Duodenal mucosa (tissue), 2 donors: ENCODE measurements at regions not wholly inside any gene's neighbourhood (a gene's known extent, or its start where the extent isn't known, plus 50 kb on each side); places are given as distances from the start of the nearest gene placed in this dataset.

Experiments used
- H3K27ac ChIP-seq: one replicate; pipeline ENCODE4 v1.7.0; 2013; ENCODE audit warnings: low read depth, low read length
- H3K27me3 ChIP-seq, 2 donors: one replicate each; pipeline ENCODE4 v1.7.0; 2013; ENCODE audit warnings: low read length in 2 of 2, control low read depth in 1 of 2; ENCODE audit not compliant: insufficient read depth in 2 of 2, control insufficient read depth in 1 of 2
- H3K36me3 ChIP-seq, 2 donors: one replicate each; pipeline ENCODE4 v1.7.0; 2013; ENCODE audit warnings: low read length in 2 of 2, control low read depth in 1 of 2; ENCODE audit not compliant: insufficient read depth in 2 of 2, control insufficient read depth in 1 of 2
- H3K4me1 ChIP-seq, 2 donors: one replicate each; pipeline ENCODE4 v1.7.0; 2013; ENCODE audit warnings: low read length in 2 of 2, control low read depth in 1 of 2; ENCODE audit not compliant: insufficient read depth in 2 of 2, control insufficient read depth in 1 of 2
- H3K4me3 ChIP-seq, 2 donors: one replicate each; pipeline ENCODE4 v1.7.0; 2013; ENCODE audit warnings: low read length in 2 of 2, low read depth in 1 of 2
- H3K9ac ChIP-seq, 2 donors: one replicate each; pipeline ENCODE4 v1.7.0; 2013; ENCODE audit warnings: low read length in 2 of 2, low read depth in 1 of 2
- H3K9me3 ChIP-seq, 2 donors: one replicate each; pipeline ENCODE4 v1.7.0; 2013; ENCODE audit warnings: low read length in 2 of 2, control low read depth in 1 of 2; ENCODE audit not compliant: control insufficient read depth in 1 of 2

GRCh38 chr7:41878309-41879295 is 175.7 kb upstream of the INHBA start:
- Histone ChIP-seq H3K4me3 (no peak overlapping the region), H3K9ac (no peak overlapping the region), H3K4me1 (peaks cover 0 to 8% of the 10 kb centered on the region in 2 donors), H3K27ac (no peak overlapping the region), H3K27me3 (no peaks in the 10 kb centered on the region), H3K36me3 (no peaks in the 10 kb centered on the region), H3K9me3 (no peaks in the 10 kb centered on the region)

DNA sequence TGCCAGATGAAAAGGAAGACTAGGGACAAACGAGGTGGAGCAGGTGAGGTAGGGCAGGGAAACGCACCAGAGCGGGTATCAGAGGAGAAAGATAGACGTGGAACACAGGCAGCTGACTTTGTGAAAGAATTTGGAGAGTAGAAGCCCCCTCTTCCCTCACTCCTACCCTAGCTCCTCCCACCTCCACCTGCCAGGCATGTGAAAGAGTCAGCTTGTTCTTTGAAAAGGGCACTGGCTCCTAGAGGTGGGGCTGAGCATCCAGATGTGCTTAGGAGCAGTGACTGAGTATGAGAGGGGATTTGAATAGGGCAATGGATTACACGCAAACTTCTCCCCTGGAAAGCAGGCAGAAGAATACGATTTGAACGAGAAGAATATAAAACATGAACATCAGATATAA is 174.2 kb upstream of the INHBA start:
- Histone ChIP-seq H3K27me3 (no peaks in the 10 kb centered on the region), H3K9me3 (no peaks in the 10 kb centered on the region), H3K4me1 (peaks cover 0 to 6% of the 10 kb centered on the region in 2 donors), H3K9ac (no peak overlapping the region), H3K36me3 (no peaks in the 10 kb centered on the region), H3K27ac (no peak overlapping the region), H3K4me3 (no peak overlapping the region)

DNA sequence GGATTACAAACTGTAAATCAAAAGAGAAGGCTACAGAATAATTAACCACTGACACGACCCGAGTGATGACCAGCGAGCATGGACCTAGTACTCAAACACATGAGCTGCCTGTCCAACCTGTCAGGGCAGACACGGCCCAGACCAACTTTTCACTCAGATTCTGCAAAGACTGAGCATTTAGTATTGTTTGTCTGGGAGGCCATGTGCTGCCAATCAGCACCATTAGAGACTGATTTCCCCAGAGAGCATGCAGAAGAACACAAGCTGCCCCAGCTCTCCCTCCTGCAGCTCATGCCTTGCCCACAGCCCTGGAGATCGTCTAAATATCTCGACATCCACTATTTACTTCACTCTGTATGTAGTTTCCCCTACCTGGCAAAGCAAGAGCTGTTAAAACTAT is 172.6 kb upstream of the INHBA start:
- Histone ChIP-seq H3K9me3 (no peaks in the 10 kb centered on the region), H3K36me3 (no peaks in the 10 kb centered on the region)

GRCh38 chr7:41874201-41874785 is 171.4 kb upstream of the INHBA start:
- no peak overlapping the region for H3K4me3 ChIP-seq
- H3K27me3 ChIP-seq: no peaks in the 10 kb centered on the region
- no peak overlapping the region for H3K27ac ChIP-seq
- H3K9me3 ChIP-seq: no peaks in the 10 kb centered on the region
- no peaks in the 10 kb centered on the region for H3K4me1 ChIP-seq
- no peak overlapping the region for H3K9ac ChIP-seq
- H3K36me3 ChIP-seq: no peaks in the 10 kb centered on the region

More for the DNA sequence above, 172.6 kb upstream of the INHBA start:
- peaks cover 0 to 3% of the 10 kb centered on the region in 2 donors for H3K4me1 ChIP-seq
- no peak overlapping the region for H3K9ac ChIP-seq
- H3K4me3 ChIP-seq: no peak overlapping the region
- no peaks in the 10 kb centered on the region for H3K27me3 ChIP-seq
- no peak overlapping the region for H3K27ac ChIP-seq

DNA sequence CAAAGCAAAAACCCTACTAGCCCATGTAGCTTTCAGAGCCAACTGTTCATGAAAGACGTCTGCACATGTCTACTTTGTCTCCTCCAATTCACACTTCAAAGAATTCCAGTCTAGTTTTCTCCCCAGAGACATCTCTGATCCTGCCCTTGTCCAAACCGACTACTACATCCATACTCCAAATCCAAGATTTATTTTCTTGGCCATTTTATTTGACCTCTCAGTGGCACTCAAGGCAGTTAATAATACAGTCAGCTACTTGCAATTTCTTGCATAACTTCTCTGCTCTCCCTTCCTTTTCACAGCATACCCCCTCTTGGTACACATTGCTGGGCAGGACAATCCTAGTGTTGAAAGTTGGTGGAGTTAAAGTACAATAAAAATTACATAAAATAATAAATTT is 170.9 kb upstream of the INHBA start:
- no peak overlapping the region for H3K9ac ChIP-seq
- no peak overlapping the region for H3K4me3 ChIP-seq
- no peaks in the 10 kb centered on the region for H3K9me3 ChIP-seq
- no peak overlapping the region for H3K27ac ChIP-seq
- no peaks in the 10 kb centered on the region for H3K36me3 ChIP-seq
- H3K27me3 ChIP-seq: no peaks in the 10 kb centered on the region
- no peaks in the 10 kb centered on the region for H3K4me1 ChIP-seq

DNA sequence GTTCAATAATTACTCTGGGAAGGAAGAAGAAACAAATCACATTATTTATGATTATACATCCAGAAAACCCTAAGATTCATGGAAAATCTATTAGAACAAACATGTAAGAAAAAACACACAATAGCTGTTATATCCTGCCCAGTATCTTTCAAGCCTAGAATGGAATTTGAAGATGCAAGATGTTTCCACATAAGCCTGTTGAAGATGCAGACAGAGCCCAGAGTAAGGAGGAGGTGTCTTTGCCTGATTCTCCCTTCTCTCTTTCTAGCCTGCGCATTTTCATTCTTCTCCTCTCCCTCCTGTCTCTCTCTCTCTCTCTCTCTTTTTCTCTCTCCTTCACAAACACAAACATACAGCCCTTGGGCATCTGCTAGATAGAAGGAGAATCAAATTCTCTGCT is 170.1 kb upstream of the INHBA start:
- Histone ChIP-seq H3K27me3 (no peaks in the 10 kb centered on the region), H3K9ac (no peak overlapping the region), H3K36me3 (no peaks in the 10 kb centered on the region), H3K4me3 (no peak overlapping the region), H3K9me3 (no peaks in the 10 kb centered on the region), H3K27ac (no peak overlapping the region), H3K4me1 (no peaks in the 10 kb centered on the region)

DNA sequence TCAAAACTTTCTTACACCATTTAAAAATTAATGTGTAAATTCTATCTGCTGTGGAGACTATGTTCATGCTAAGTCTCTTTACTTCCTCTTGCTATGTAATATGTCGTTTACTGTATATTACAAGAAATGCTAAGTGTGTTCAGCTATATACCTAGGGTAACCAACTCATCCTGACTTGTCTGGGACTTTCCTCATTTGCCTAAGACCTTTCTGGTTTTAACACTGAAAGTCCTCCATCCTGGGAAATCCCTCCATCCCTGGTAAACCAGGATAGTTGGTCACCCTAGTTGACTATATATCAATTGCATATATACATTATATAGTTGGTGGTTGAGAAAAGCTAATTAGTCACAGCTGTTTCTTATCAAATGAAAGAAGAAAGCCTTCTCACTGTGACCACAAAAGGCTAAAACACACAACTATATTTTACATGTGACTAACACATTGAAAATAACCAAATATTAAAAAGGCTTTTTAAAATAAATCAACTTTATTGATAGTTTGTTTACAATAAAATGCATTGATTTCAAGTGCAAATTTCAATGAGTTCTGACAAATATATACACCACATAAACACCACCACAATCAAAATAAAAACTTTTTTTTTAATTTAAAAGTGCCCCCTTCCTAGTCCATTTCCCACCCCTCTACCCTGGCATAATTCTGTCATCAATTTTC is 167.7 kb upstream of the INHBA start:
- Histone ChIP-seq H3K36me3 (no peaks in the 10 kb centered on the region), H3K27ac (no peak overlapping the region)

DNA sequence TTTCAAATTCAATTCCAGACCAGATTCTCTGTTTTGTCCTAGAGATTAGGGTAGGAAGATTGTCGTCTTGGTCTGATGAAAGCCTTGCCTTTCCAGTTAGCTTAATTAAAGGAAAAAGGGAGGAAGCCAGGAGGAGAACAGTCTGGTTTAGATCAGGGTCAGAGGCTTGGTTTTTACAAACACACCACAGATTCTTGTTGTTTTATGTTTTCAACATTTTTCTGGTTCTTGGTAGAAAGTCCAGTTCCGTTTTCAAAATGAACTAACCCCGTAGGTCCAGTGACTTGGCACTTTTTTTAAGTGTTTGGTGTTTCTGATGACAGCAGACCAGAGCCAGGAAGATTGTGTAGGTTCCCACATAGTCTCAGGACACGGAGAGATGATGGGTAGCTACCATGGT is 167.1 kb upstream of the INHBA start:
- H3K9me3 ChIP-seq: peaks cover 4 to 5% of the 10 kb centered on the region in 2 donors
- H3K36me3 ChIP-seq: no peaks in the 10 kb centered on the region
- H3K4me3 ChIP-seq: no peak overlapping the region

More for the DNA sequence above, 167.7 kb upstream of the INHBA start:
- Histone ChIP-seq H3K4me3 (no peak overlapping the region), H3K27me3 (no peaks in the 10 kb centered on the region), H3K9ac (no peak overlapping the region), H3K4me1 (no peaks in the 10 kb centered on the region), H3K9me3 (no peaks in the 10 kb centered on the region)

GRCh38 chr7:41869596-41869995 is 166.7 kb upstream of the INHBA start:
- Histone ChIP-seq H3K27ac (no peak overlapping the region), H3K9ac (no peak overlapping the region), H3K4me1 (no peaks in the 10 kb centered on the region), H3K27me3 (no peaks in the 10 kb centered on the region), H3K36me3 (no peaks in the 10 kb centered on the region), H3K4me3 (no peak overlapping the region), H3K9me3 (peaks cover 8 to 9% of the 10 kb centered on the region in 2 donors)

More for the DNA sequence above, 167.1 kb upstream of the INHBA start:
- H3K4me1 ChIP-seq: no peaks in the 10 kb centered on the region
- no peak overlapping the region for H3K27ac ChIP-seq
- no peak overlapping the region for H3K9ac ChIP-seq
- no peaks in the 10 kb centered on the region for H3K27me3 ChIP-seq

DNA sequence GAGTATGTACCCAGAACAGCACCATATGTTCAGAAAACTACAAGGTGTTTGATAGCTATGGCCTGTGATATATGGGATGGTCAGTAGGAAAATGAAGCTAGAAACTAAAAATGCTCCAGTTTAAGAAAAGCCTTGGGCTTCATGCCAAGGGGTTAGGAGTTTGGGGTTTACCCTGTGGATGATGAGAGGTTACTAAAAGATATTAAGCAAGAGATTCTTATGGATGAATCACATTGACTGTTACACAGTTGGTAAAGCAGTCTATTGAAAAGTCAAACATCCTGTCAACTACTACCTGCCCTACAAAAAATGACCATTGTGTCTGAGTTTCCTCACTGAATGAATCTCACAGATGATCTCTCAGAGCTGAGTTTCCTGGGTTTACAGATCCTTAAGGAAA is 166.2 kb upstream of the INHBA start:
- H3K9ac ChIP-seq: no peak overlapping the region
- no peaks in the 10 kb centered on the region for H3K27me3 ChIP-seq
- no peak overlapping the region for H3K27ac ChIP-seq
- no peaks in the 10 kb centered on the region for H3K36me3 ChIP-seq
- H3K9me3 ChIP-seq: peaks cover 9 to 13% of the 10 kb centered on the region in 2 donors
- no peak overlapping the region for H3K4me3 ChIP-seq
- no peaks in the 10 kb centered on the region for H3K4me1 ChIP-seq
